ENCODE measurements at regions not wholly inside any gene's neighbourhood (a gene's known extent, or its start where the extent isn't known, plus 50 kb on each side); places are given as distances from the start of the nearest gene placed in this dataset.
"Not testable (repeated sequence)": the region's sequence is repeated elsewhere in the genome, so short reads cannot be mapped to it uniquely, and the experiment has no call there.

- no peak for DNase-seq
Observed at GRCh38 chr9:31323726-31324444, 1060.6 kb upstream of the ACO1 start.

GRCh38 chr9:31325778-31326177 lies 1058.7 kb upstream of the ACO1 start:
- DNase-seq: no peak

GRCh38 chr9:31326883-31327282 lies 1057.6 kb upstream of the ACO1 start:
- DNase-seq: not testable (repeated sequence)

DNA sequence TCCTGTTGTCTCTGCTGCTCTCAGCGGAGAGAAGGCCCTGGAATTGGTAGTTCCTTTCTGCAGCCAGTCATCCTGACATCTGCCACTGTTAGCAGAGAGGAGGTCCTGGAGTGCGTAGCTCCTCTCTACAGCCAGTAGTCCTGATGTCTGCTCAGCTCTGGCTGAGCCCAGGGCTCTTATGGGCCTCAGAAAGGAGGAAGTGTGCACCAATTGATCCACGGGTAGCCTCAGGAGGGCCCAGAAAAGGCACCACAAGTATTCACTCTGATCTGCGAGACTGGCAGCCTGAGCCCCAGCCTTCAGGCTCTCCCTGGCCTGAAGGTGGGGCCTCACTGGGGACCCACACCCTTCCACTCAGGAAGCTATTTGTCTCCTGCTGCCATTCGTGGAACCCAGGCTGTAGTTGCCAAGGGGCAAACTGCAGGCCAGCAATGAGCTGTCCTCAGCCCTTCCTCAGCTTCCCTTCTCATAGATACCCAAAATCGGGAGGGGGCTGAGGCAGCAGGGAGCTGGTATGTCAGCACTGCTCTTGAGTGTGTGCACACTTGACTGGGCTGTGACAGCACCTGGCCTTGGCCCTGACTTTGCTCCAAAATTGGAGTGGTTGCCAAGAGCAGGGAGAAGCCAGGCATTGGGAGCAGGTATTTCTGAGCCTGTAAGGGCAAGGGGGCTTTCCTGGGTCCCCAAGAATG lies 1049.5 kb upstream of the ACO1 start:
- DNase-seq: no peak

- DNase-seq: no peak
Observed at GRCh38 chr9:31335529-31336234, 1048.8 kb upstream of the ACO1 start.

DNA sequence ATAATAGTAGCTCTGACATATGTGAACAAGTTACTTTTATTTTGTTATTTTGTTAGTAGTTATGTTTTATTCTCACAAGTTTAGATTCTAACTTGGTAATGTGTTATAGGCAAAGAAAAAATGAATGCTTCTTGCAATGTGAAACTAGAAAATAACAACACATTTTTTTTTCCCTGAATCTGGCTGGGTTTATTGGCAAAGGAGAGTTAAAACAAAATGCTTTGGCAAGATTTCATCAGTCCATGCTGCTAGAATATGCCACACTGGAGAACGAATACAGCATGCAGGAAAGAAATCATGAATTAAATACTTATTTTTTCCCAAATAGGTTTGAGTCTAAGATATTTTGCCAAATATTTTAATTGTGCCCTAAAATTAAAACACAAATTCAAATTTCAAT lies 1048.1 kb upstream of the ACO1 start:
- no peak for DNase-seq

DNA sequence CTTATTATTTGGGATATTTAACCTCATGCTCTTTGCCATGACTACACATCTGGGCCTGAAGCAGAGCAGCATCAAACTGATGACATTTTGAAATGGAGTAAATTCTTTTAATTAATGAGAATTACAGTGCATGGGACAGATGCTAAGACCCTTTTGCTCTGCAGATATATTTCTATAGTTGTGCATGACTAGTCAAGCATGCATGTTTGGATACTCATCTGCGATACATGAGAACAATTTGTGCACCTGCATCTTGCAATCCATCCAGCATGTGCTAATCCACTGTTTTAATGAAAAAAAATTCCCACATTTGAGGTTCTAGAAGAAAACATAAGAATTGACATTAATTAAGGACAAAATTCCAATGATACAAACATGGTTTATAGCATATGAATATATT lies 1047.6 kb upstream of the ACO1 start:
- no peak for DNase-seq

- DNase-seq: peak; percentile 12
Observed at GRCh38 chr9:31347082-31347617, 1037.3 kb upstream of the ACO1 start.

DNA sequence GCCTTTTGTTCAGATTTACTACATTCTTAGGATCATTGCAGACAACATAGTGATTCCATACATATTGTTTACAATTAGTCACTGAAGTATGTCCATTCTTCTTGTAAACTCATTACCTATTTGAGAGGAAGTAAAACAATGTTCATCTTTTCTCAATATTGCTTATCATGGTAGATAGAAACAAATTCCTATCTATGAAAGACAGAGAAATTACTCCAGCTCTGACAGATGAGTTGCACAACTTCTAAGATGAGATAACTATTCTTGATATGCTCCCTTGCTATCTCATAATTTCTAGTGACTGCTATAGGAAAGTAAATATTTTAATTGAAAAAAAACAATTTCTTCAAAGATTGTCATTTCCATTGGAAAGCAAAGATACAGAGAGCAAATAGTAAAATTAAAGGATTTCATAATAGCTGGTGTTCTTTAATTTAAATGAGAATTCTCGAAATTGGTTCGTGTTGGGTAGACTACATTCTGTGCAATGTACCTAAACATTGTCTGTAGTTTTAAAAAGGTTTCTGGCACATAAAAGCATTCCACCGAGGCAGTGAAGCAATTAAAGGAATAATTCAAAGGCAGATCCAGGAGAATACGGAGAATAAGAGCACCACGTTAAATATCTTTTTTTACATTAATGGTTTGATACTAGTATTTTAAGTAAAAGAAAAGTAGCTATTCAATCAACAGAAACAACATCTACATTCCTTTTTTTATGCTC lies 1029.1 kb upstream of the ACO1 start:
- DNase-seq: no peak

- DNase-seq: no peak
Observed at GRCh38 chr9:31355965-31356364, 1028.5 kb upstream of the ACO1 start.

DNA sequence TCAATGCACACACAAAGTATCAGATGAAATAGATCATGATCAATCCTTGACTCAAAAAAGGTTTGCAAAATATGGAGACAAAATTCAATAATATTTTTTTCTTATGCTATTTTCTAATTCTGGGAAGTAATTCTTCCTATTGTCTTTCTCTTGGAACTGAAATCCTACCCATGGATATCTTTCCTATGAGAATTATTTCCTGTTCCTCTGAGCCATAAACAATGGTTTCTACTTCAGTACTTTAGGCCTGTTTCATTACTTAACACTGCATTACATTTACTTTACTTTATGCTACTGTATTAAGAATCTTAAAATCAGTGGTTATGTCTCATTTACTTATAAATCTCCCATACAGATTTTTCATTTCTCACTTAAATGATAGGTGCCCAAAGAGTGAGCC lies 1025.4 kb upstream of the ACO1 start:
- DNase-seq: no peak

GRCh38 chr9:31364171-31364570 lies 1020.3 kb upstream of the ACO1 start:
- DNase-seq: no peak

DNA sequence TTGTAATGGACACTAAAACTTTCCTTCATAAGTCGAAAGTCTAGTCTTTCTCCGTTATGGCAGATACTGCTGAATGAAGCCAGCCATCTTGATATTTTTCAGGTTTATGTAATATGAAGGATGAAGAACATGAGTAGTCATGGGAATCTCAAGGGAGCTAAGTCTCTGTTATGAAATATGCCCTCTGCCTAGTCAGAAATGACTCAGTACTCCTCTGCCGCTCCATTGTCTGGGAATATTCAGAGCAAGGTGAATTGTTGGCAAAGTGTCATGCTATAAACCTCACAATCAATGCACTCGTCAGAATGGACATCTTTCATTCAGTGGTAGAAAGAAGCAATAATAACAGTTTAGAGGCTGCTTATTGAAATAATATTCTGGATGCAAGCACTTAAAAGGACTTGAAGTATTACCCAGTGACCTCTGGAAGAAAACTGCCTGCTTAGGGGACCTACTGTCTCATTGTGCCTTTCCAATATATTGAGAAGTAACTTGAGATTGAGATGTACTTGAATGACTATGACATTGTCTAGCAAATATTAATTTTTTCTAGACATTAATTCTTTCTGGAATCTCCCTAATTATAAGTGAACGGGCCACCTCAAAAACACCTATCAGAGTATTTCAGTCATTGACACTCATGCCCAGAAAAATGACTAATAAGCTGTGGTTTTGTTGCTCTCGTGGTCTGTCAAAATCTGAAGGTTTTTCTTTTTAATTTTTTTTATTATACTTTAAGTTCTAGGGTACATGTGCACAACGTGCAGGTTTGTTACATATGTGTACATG lies 1011.5 kb upstream of the ACO1 start:
- no peak for DNase-seq

- DNase-seq: no peak
Observed at GRCh38 chr9:31377358-31377757, 1007.1 kb upstream of the ACO1 start.

- no peak for DNase-seq
Observed at GRCh38 chr9:31388660-31389059, 995.8 kb upstream of the ACO1 start.

DNA sequence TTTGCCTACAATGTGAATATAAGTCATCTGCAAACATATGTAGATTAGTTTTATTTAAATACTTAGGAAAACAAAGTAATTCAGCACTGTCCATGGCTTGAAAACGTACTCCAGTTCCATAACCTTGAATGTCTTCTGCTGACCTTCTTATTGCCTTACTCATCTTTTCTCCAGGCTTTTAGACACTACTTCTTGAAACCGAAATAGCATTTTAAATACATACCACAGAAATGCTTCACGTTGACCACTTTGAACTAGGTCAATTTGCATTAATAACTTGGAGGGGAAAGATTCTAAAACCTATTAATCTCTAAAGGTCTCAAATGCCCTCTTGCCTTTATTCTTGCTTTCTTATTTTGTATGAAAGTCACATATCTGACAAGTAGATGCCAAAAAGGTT lies 995.4 kb upstream of the ACO1 start:
- no peak for DNase-seq

DNA sequence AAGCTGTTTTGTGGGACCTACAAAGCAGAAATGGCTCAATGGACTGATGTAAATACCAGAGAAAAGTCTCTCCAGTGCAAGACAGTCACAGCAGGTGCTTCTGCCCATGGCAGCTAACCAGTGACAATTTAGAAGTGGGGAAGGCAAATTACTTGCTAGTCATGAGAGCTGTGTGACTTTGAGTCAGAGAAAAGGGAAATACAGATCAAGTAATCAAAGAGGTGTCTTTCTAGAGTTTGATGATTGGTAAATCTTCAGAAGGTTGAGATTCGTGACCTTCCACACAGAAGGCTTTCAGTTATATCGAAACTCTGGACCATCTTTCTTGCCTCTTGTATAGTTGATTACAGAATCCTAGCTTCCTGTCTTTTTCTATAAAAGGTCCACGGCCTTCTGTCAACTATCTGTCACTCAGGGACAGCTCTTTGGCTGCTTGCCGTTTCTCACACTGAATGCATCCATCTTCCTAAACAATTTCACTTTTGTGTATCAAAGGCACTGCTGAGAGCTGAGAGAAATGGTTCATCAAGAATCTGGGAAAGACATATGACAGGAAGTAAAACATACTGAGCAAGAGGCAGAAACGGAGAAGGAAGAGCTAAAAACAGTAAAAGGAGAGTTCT lies 993.9 kb upstream of the ACO1 start:
- no peak for DNase-seq

DNA sequence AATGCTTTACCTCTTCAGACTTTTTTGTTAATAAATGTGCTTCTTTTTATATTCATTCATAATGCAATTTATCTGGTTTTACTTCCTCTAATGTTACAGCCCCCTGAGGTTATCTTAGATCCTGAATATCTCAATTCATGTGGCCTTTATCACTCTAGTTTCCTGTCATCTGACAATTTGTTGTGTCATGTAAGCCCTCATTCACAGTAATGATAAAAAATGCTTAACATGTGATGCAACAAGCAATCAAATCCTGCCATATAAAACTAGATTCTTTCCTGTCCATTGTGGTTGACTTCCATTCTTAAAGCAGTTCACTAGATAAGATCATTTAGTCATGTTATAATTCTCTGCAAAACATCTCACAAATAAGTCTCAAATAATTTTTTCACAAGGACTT lies 991.2 kb upstream of the ACO1 start:
- no peak for DNase-seq

GRCh38 chr9:31394015-31394473 lies 990.4 kb upstream of the ACO1 start:
- no peak for DNase-seq

DNA sequence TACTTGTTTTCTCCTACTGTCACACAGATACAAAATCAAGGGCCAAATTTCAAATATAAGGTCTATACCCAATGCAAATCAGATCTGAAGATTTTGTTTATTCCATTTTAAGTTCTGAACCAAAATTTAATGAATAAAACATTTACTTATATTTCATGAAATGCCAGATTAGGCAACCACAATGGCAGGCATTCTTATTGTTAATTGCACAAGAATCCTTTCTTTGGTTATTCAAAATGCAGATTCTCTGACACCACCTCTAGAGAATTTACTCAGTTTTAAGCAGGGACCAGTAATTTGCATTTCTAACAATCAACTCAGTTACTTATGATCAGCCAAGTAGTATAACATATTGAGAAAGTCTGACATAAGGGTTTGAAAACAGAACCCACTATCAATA lies 972.4 kb upstream of the ACO1 start:
- DNase-seq: no peak

- no peak for DNase-seq
Observed at GRCh38 chr9:31415164-31415563, 969.3 kb upstream of the ACO1 start.

DNA sequence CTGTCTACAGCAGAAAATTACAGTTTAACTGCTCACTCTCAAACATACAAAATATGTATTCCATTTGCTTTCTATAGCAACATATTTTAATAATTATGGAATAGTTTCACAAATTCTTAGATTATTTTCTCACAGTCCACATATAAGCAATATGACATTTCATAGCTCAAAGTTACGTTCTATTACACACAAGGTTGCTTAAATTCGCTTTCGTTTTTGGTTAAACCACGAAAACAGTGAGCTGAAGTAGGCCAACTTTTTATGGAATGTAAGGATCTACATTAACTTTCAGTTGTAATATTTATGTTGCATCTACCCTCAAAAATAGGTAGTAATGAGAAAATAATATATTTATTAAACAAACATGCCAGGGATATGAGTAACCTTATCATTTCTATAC lies 966.0 kb upstream of the ACO1 start:
- DNase-seq: no peak

All from CD4-positive, alpha-beta T cell treated with Interferon gamma for 1 hour (primary cell).